ENCODE measurements at regions not wholly inside any gene's neighbourhood (a gene's known extent, or its start where the extent isn't known, plus 50 kb on each side); places are given as distances from the start of the nearest gene placed in this dataset.

GRCh38 chr5:105840800-105841199 lies 1829.9 kb downstream of the EFNA5 start:
- Histone ChIP-seq H3K27ac (ENCODE audit: insufficient read depth, low read depth, low read length) (no peak overlapping the region), H3K79me2 (ENCODE audit: control insufficient read depth, insufficient read depth, low read length) (no peaks in the 10 kb centered on the region), H3K36me3 (ENCODE audit: control insufficient read depth in 2 of 2, extremely low read depth in 1 of 2, insufficient read depth in 2 of 2, low read length in 2 of 2) (no peaks in the 10 kb centered on the region), H3K4me3 (replicated peaks in 1 of 3; ENCODE audit: insufficient read depth in 1 of 3, low read depth in 1 of 3, low read length in 3 of 3) (no peak overlapping the region), H4K20me1 (replicated peaks; ENCODE audit: control insufficient read depth, extremely low read depth, insufficient read depth, low read length) (no peaks in the 10 kb centered on the region), H3K9me3 (replicated peaks; ENCODE audit: control insufficient read depth, insufficient read depth, low read length) (no peaks in the 10 kb centered on the region), H3K4me1 (ENCODE audit: control insufficient read depth, extremely low read depth, insufficient read depth, low read length) (no peaks in the 10 kb centered on the region), H2AFZ (ENCODE audit: low read depth, low read length) (no peak overlapping the region), H3K27me3 (ENCODE audit: control insufficient read depth in 2 of 2, insufficient read depth in 2 of 2, low read length in 2 of 2) (no peaks in the 10 kb centered on the region), H3K9me1 (replicated peaks; ENCODE audit: control insufficient read depth, extremely low read depth, insufficient read depth, low read length) (no peaks in the 10 kb centered on the region), H3K9ac (replicated peaks; ENCODE audit: extremely low read depth, insufficient read depth, low read length) (no peak overlapping the region), H3K4me2 (ENCODE audit: insufficient read depth, low read length) (no peak overlapping the region)
- FAIRE-seq: no peak
- BruUV-seq (replicated peaks): no TSS peak
- intact Hi-C loops (cut with micrococcal nuclease) (no loop called here), dilution Hi-C loops (cut with MboI; ENCODE audit: extremely low pct_ligation_motif_present, low sequenced_read_pairs) (no loop called here)
- ChIA-PET CTCF (no interaction called here), POLR2A (no interaction called here)
- peak; percentile 3 for DNase-seq (ENCODE audit: low read depth, low spot score)
- TF ChIP-seq CTCF (IDR thresholded peaks at IDR 0.05; ENCODE audit: extremely low read depth in 1 of 2, insufficient read depth in 1 of 2, low read depth in 1 of 2, low read length in 2 of 2) (no peak), MYC (IDR thresholded peaks at IDR 0.05; ENCODE audit: low read depth, low read length) (no peak), MAX (IDR thresholded peaks at IDR 0.05; ENCODE audit: insufficient read depth, insufficient read length) (no peak), EZH2 (IDR thresholded peaks at IDR 0.05; ENCODE audit: borderline replicate concordance, low read depth, low read length, severe bottlenecking) (no peak), POLR2AphosphoS5 (IDR thresholded peaks at IDR 0.05; ENCODE audit: insufficient read depth, low read depth, low read length) (no peak), FOS (IDR thresholded peaks at IDR 0.05; ENCODE audit: borderline replicate concordance, insufficient read depth, low read length) (no peak), JUN (IDR thresholded peaks at IDR 0.05; ENCODE audit: borderline replicate concordance, insufficient read depth, insufficient read length, low read depth) (no peak), GATA2 (IDR thresholded peaks at IDR 0.05; ENCODE audit: insufficient read depth, insufficient read length, low read depth, low read length) (no peak), POLR2A (IDR thresholded peaks at IDR 0.05; ENCODE audit: low read depth, low read length) (no peak)

All from endothelial cell of umbilical vein (primary cell).